H9 (cell line): ENCODE measurements at regions not wholly inside any gene's neighbourhood (a gene's known extent, or its start where the extent isn't known, plus 50 kb on each side); places are given as distances from the start of the nearest gene placed in this dataset.

Source experiments
- DNase-seq: peaks from one replicate; pipeline ENCODE4 v3.0.0-alpha.2; 2017
- H2AFZ ChIP-seq: one replicate; pipeline ENCODE4 v1.6.1; 2013; ENCODE audit warnings: mild to moderate bottlenecking, low read length, control low read depth, moderate library complexity
- H2AK5ac ChIP-seq: 2 replicates; pipeline ENCODE4 v1.6.1; 2013; ENCODE audit warnings: low read length, control low read depth, mixed read lengths; ENCODE audit not compliant: insufficient read length
- H2BK120ac ChIP-seq: one replicate; pipeline ENCODE4 v1.6.1; 2013; ENCODE audit warnings: low read depth, mild to moderate bottlenecking, low read length, control low read depth, inconsistent platforms; ENCODE audit not compliant: poor library complexity, severe bottlenecking
- H2BK12ac ChIP-seq: 2 replicates; pipeline ENCODE4 v1.6.1; 2013; ENCODE audit warnings: low read length, control low read depth, mixed read lengths, low read depth; ENCODE audit not compliant: insufficient read length
- H2BK15ac ChIP-seq: 2 replicates; pipeline ENCODE4 v1.6.1; 2013; ENCODE audit warnings: low read depth, low read length, control low read depth
- H2BK20ac ChIP-seq: one replicate; pipeline ENCODE4 v1.6.1; 2013; ENCODE audit warnings: low read depth, mild to moderate bottlenecking, low read length, control low read depth, inconsistent platforms; ENCODE audit not compliant: poor library complexity, severe bottlenecking
- H2BK5ac ChIP-seq: 2 replicates; pipeline ENCODE4 v1.6.1; 2013; ENCODE audit warnings: low read length, control low read depth, mixed read lengths; ENCODE audit not compliant: insufficient read length
- H3K14ac ChIP-seq: 2 replicates; pipeline ENCODE4 v1.6.1; 2013; ENCODE audit warnings: low read length, control low read depth; ENCODE audit not compliant: insufficient read depth
- H3K18ac ChIP-seq: 2 replicates; pipeline ENCODE4 v1.6.1; 2013; ENCODE audit warnings: low read depth, mild to moderate bottlenecking, mixed read lengths, low read length, control low read depth; ENCODE audit not compliant: insufficient read length
- H3K23ac ChIP-seq: 2 replicates; pipeline ENCODE4 v1.6.1; 2013; ENCODE audit warnings: low read length, control low read depth, mixed read lengths, low read depth; ENCODE audit not compliant: insufficient read length
- H3K23me2 ChIP-seq: 2 replicates; pipeline ENCODE4 v1.6.1; 2013; ENCODE audit warnings: low read depth, mild to moderate bottlenecking, mixed read lengths, low read length, control low read depth; ENCODE audit not compliant: insufficient read length, poor library complexity, severe bottlenecking
- H3K27ac ChIP-seq: 2 replicates; pipeline ENCODE4 v1.5.1; 2013; ENCODE audit warnings: low read length, control low read depth, mixed read lengths, low read depth; ENCODE audit not compliant: insufficient read length
- H3K27me3 ChIP-seq: 2 replicates; pipeline ENCODE4 v1.6.1; 2013; ENCODE audit warnings: low read length, control low read depth, inconsistent platforms; ENCODE audit not compliant: insufficient read depth
- H3K4ac ChIP-seq: 2 replicates; pipeline ENCODE4 v1.6.1; 2013; ENCODE audit warnings: low read depth, mild to moderate bottlenecking, control low read depth, inconsistent platforms, low read length, moderate library complexity
- H3K4me1 ChIP-seq: 2 replicates; pipeline ENCODE4 v1.6.1; 2013; ENCODE audit warnings: low read length, control low read depth, inconsistent platforms; ENCODE audit not compliant: insufficient read depth
- H3K4me2 ChIP-seq: 2 replicates; pipeline ENCODE4 v1.6.1; 2013; ENCODE audit warnings: low read length, control low read depth, mixed read lengths; ENCODE audit not compliant: insufficient read length, insufficient read depth
- H3K56ac ChIP-seq: 2 replicates; pipeline ENCODE4 v1.6.1; 2013; ENCODE audit warnings: low read depth, mild to moderate bottlenecking, mixed read lengths, low read length, control low read depth; ENCODE audit not compliant: insufficient read length
- H3K79me1 ChIP-seq: 2 replicates; pipeline ENCODE4 v1.6.1; 2013; ENCODE audit warnings: low read depth, mild to moderate bottlenecking, moderate library complexity, low read length, control low read depth, inconsistent platforms; ENCODE audit not compliant: insufficient read depth, poor library complexity, severe bottlenecking
- H3K79me2 ChIP-seq: 2 replicates; pipeline ENCODE4 v1.6.1; 2013; ENCODE audit warnings: low read length, control low read depth, inconsistent platforms; ENCODE audit not compliant: insufficient read depth
- H3K9ac ChIP-seq: 2 replicates; pipeline ENCODE4 v1.6.1; 2013; ENCODE audit warnings: low read length, control low read depth, mixed read lengths; ENCODE audit not compliant: insufficient read length; ENCODE audit errors: extremely low read depth
- H3K9me3 ChIP-seq: one replicate; pipeline ENCODE4 v1.6.1; 2013; ENCODE audit warnings: low read depth, low read length, inconsistent platforms; ENCODE audit not compliant: control insufficient read depth
- H3T11ph ChIP-seq: one replicate; pipeline ENCODE4 v1.6.1; 2013; ENCODE audit warnings: mild to moderate bottlenecking, low read length, control low read depth, inconsistent platforms
- H4K20me1 ChIP-seq: one replicate; pipeline ENCODE4 v1.6.1; 2013; ENCODE audit not compliant: control insufficient read depth, insufficient read length, insufficient read depth
- H4K5ac ChIP-seq: 2 replicates; pipeline ENCODE4 v1.6.1; 2013; ENCODE audit warnings: low read depth, mild to moderate bottlenecking, mixed read lengths, low read length, control low read depth; ENCODE audit not compliant: insufficient read length
- H4K8ac ChIP-seq: replicated peaks from 2 replicates; pipeline ENCODE4 v1.6.1; 2013; ENCODE audit warnings: low read length, control low read depth, mixed read lengths, low read depth; ENCODE audit not compliant: insufficient read length
- H4K91ac ChIP-seq: 2 replicates; pipeline ENCODE4 v1.6.1; 2013; ENCODE audit warnings: low read depth, mild to moderate bottlenecking, moderate library complexity, mixed read lengths, low read length, control low read depth; ENCODE audit not compliant: insufficient read length
- H3K27ac Mint-ChIP-seq, 3 experiments: 2 replicates in 2 of 3; 3 replicates in 1 of 3; pipeline ENCODE4 v1.8.0; 2020 to 2021; ENCODE audit warnings: mixed read lengths in 3 of 3, mild to moderate bottlenecking in 1 of 3, moderate library complexity in 1 of 3
- H3K27me3 Mint-ChIP-seq: 2 replicates; pipeline ENCODE4 v1.8.0; 2021; ENCODE audit warnings: low read depth, mild to moderate bottlenecking, moderate library complexity, mixed read lengths
- H3K36me3 Mint-ChIP-seq, 3 experiments: 2 replicates in 2 of 3; 3 replicates in 1 of 3; pipeline ENCODE4 v1.8.0; 2020 to 2021; ENCODE audit warnings: low read depth in 3 of 3, mixed read lengths in 3 of 3; ENCODE audit not compliant: insufficient read depth in 1 of 3
- H3K4me1 Mint-ChIP-seq, 2 experiments: 2 replicates each; pipeline ENCODE4 v1.8.0; 2020; ENCODE audit warnings: mixed read lengths in 2 of 2
- H3K4me3 Mint-ChIP-seq, 2 experiments: 2 replicates in 1 of 2; 3 replicates in 1 of 2; pipeline ENCODE4 v1.8.0; 2020 to 2021; ENCODE audit warnings: mild to moderate bottlenecking in 2 of 2, mixed read lengths in 2 of 2, moderate library complexity in 1 of 2
- H3K9me3 Mint-ChIP-seq, 2 experiments: 2 replicates in 1 of 2; 3 replicates in 1 of 2; pipeline ENCODE4 v1.8.0; 2020; ENCODE audit warnings: mild to moderate bottlenecking in 2 of 2, mixed read lengths in 2 of 2, moderate library complexity in 1 of 2
- WGBS: extraction: QIAGEN DNeasy Blood & Tissue Kit; methylation state at CpG from one replicate; pipeline ENCODE4 v1.1.7; 2013; ENCODE audit warnings: missing lambda C conversion rate, low lambda C conversion rate, mixed read lengths; ENCODE audit not compliant: insufficient read length; ENCODE audit errors: extremely low coverage; 5-methylcytosine and 5-hydroxymethylcytosine counted together
- TF ChIP-seq, protein P1 (sequence below): fragments of 200-600 bp; sonication (generic); conservative IDR thresholded peaks from 3 replicates; pipeline ENCODE4 v1.8.0; 2021; ENCODE audit warnings: antibody characterized with exemption, mild to moderate bottlenecking

DNA sequence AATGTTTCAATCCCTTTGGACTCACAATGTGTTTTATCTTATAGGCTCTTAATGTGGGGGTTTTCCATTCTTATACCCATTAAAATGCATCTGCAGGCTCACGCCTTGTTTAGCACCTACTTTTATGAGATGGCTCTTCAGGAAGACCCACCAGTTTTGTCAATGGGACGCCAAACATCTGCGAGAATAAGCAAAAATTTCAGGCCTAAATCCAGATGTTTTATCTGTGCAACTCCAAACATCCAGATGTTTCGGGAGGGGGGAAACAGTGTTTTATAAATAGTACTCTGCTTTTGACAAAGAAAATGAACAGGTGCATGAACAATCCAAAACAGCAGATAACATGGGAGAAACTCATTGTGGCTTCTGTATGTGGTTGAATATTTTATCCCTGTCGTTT is 342.8 kb downstream of the DHX15 start:
- Mint-ChIP-seq H3K9me3 (no peaks in the 10 kb centered on the region), H3K4me3 (no peak overlapping the region), H3K27me3 (peaks cover 1% of the 10 kb centered on the region; the same call in 1 of the 2 replicates), H3K27ac (peak overlapping the region in 1 of 3 experiments; percentile 65; a peak in 1 of 7 replicates), H3K4me1 (peaks cover 13% of the 10 kb centered on the region in 2 experiments), H3K36me3 (no peaks in the 10 kb centered on the region)
- H3K27me3 ChIP-seq: no peaks in the 10 kb centered on the region
- H4K8ac ChIP-seq: no peak overlapping the region
- H2BK15ac ChIP-seq: no peak overlapping the region
- H4K91ac ChIP-seq: no peak overlapping the region
- H2BK20ac ChIP-seq: no peak overlapping the region
- no peak overlapping the region for H4K5ac ChIP-seq
- H3K56ac ChIP-seq: no peak overlapping the region
- H2BK5ac ChIP-seq: no peak overlapping the region
- H2BK120ac ChIP-seq: no peak overlapping the region
- H3K14ac ChIP-seq: no peak overlapping the region
- no peak overlapping the region for H2AFZ ChIP-seq
- H3T11ph ChIP-seq: no peak overlapping the region
- H3K79me2 ChIP-seq: no peaks in the 10 kb centered on the region
- H3K18ac ChIP-seq: no peak overlapping the region
- no peak overlapping the region for H2AK5ac ChIP-seq
- H3K27ac ChIP-seq: no peak overlapping the region
- TF ChIP-seq, protein P1, sequence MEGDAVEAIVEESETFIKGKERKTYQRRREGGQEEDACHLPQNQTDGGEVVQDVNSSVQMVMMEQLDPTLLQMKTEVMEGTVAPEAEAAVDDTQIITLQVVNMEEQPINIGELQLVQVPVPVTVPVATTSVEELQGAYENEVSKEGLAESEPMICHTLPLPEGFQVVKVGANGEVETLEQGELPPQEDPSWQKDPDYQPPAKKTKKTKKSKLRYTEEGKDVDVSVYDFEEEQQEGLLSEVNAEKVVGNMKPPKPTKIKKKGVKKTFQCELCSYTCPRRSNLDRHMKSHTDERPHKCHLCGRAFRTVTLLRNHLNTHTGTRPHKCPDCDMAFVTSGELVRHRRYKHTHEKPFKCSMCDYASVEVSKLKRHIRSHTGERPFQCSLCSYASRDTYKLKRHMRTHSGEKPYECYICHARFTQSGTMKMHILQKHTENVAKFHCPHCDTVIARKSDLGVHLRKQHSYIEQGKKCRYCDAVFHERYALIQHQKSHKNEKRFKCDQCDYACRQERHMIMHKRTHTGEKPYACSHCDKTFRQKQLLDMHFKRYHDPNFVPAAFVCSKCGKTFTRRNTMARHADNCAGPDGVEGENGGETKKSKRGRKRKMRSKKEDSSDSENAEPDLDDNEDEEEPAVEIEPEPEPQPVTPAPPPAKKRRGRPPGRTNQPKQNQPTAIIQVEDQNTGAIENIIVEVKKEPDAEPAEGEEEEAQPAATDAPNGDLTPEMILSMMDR: no peak
- H3K4ac ChIP-seq: no peak overlapping the region
- H2BK12ac ChIP-seq: no peak overlapping the region
- H3K9me3 ChIP-seq: no peaks in the 10 kb centered on the region
- H3K9ac ChIP-seq: no peak overlapping the region
- no peak for DNase-seq
- no CpG with 5 or more reads among the region's 5 CpGs for WGBS
- no peaks in the 10 kb centered on the region for H4K20me1 ChIP-seq
- H3K23ac ChIP-seq: no peak overlapping the region
- no peaks in the 10 kb centered on the region for H3K23me2 ChIP-seq
- no peaks in the 10 kb centered on the region for H3K79me1 ChIP-seq
- peaks cover 6% of the 10 kb centered on the region for H3K4me1 ChIP-seq
- no peak overlapping the region for H3K4me2 ChIP-seq
